Stimulated activated CD8-positive, alpha-beta memory T cell treated with anti-CD3 and anti-CD28 coated beads, Interleukin-15, amount 100 ng/mL, for 48 hours (primary cell): ENCODE measurements at regions not wholly inside any gene's neighbourhood (a gene's known extent, or its start where the extent isn't known, plus 50 kb on each side); places are given as distances from the start of the nearest gene placed in this dataset.
"Not testable (repeated sequence)": the region's sequence is repeated elsewhere in the genome, so short reads cannot be mapped to it uniquely, and the experiment has no call there.

Experiments
- DNase-seq, 2 donors: peaks; one replicate each; pipeline ENCODE4 v3.0.0-alpha.2; 2020; ENCODE audit warnings: low read depth in 2 of 2

- no peak for DNase-seq
Observed at GRCh38 chr4:123638834-123639233, 242.2 kb downstream of the SPRY1 start.

- DNase-seq, result no peak
Observed at GRCh38 chr4:123640271-123640670, 243.7 kb downstream of the SPRY1 start.

- DNase-seq, result no peak
Observed at GRCh38 chr4:123640824-123641223, 244.2 kb downstream of the SPRY1 start.

GRCh38 chr4:123643691-123644090 lies 247.1 kb downstream of the SPRY1 start:
- DNase-seq, result no peak

- DNase-seq, result no peak
Observed at GRCh38 chr4:123649250-123649644, 252.7 kb downstream of the SPRY1 start.

- DNase-seq, result no peak
Observed at GRCh38 chr4:123649645-123650391, 253.2 kb downstream of the SPRY1 start.

GRCh38 chr4:123651066-123651465 lies 254.5 kb downstream of the SPRY1 start:
- DNase-seq, result no peak

- no peak for DNase-seq
Observed at GRCh38 chr4:123651536-123652180, 255.1 kb downstream of the SPRY1 start.

GRCh38 chr4:123652476-123652875 lies 255.9 kb downstream of the SPRY1 start:
- no peak for DNase-seq

- DNase-seq, result no peak
Observed at GRCh38 chr4:123653236-123653635, 256.6 kb downstream of the SPRY1 start.

- DNase-seq, result not testable (repeated sequence)
Observed at GRCh38 chr4:123656746-123657294, 260.2 kb downstream of the SPRY1 start.

- not testable (repeated sequence) for DNase-seq
Observed at GRCh38 chr4:123657606-123658005, 261.0 kb downstream of the SPRY1 start.

GRCh38 chr4:123659262-123659661 lies 262.7 kb downstream of the SPRY1 start:
- no peak for DNase-seq

- DNase-seq, result no peak
Observed at GRCh38 chr4:123659730-123660129, 263.1 kb downstream of the SPRY1 start.

- DNase-seq, result no peak
Observed at GRCh38 chr4:123661080-123661737, 264.6 kb downstream of the SPRY1 start.

- no peak for DNase-seq
Observed at GRCh38 chr4:123662827-123663226, 266.2 kb downstream of the SPRY1 start.

- DNase-seq, result no peak
Observed at GRCh38 chr4:123666486-123666885, 269.9 kb downstream of the SPRY1 start.

GRCh38 chr4:123667496-123667895 lies 270.9 kb downstream of the SPRY1 start:
- no peak for DNase-seq

- DNase-seq, result no peak
Observed at GRCh38 chr4:123667991-123668390, 271.4 kb downstream of the SPRY1 start.

- peak; percentile 0 to 10 for DNase-seq
Observed at GRCh38 chr4:123671636-123672404, 275.2 kb downstream of the SPRY1 start.

- no peak for DNase-seq
Observed at GRCh38 chr4:123672987-123673386, 276.4 kb downstream of the SPRY1 start.

- no peak for DNase-seq
Observed at GRCh38 chr4:123673971-123674370, 277.4 kb downstream of the SPRY1 start.
